T1000 (cell line): ENCODE measurements at regions not wholly inside any gene's neighbourhood (a gene's known extent, or its start where the extent isn't known, plus 50 kb on each side); places are given as distances from the start of the nearest gene placed in this dataset.
"Not testable (repeated sequence)": the region's sequence is repeated elsewhere in the genome, so short reads cannot be mapped to it uniquely, and the experiment has no call there.

Experiments
- DNase-seq: peaks from one replicate; lab custom pipeline; 2025; ENCODE audit warnings: mixed read lengths; lab: John Stamatoyannopoulos, UW

- DNase-seq: no peak
Measured at GRCh38 chr7:145105561-145105960, 269.7 kb upstream of the TPK1 start.

- no peak for DNase-seq
Measured at GRCh38 chr7:145104400-145104799, 268.5 kb upstream of the TPK1 start.

GRCh38 chr7:145102199-145102598 lies 266.3 kb upstream of the TPK1 start:
- not testable (repeated sequence) for DNase-seq

- no peak for DNase-seq
Measured at GRCh38 chr7:145092766-145093165, 256.9 kb upstream of the TPK1 start.

GRCh38 chr7:145088111-145088745 lies 252.4 kb upstream of the TPK1 start:
- no peak for DNase-seq

GRCh38 chr7:145082366-145083161 lies 246.7 kb upstream of the TPK1 start:
- DNase-seq: no peak

GRCh38 chr7:145065473-145065872 lies 229.6 kb upstream of the TPK1 start:
- no peak for DNase-seq

- no peak for DNase-seq
Measured at GRCh38 chr7:145064114-145064513, 228.3 kb upstream of the TPK1 start.

- no peak for DNase-seq
Measured at GRCh38 chr7:145053781-145054180, 217.9 kb upstream of the TPK1 start.

GRCh38 chr7:145050415-145050814 lies 214.6 kb upstream of the TPK1 start:
- no peak for DNase-seq

GRCh38 chr7:145036604-145037405 lies 201.0 kb upstream of the TPK1 start:
- no peak for DNase-seq

GRCh38 chr7:145031162-145031561 lies 195.3 kb upstream of the TPK1 start:
- DNase-seq: no peak

- no peak for DNase-seq
Measured at GRCh38 chr7:145030754-145031153, 194.9 kb upstream of the TPK1 start.

- no peak for DNase-seq
Measured at GRCh38 chr7:145020454-145020853, 184.6 kb upstream of the TPK1 start.

GRCh38 chr7:145016068-145016467 lies 180.2 kb upstream of the TPK1 start:
- no peak for DNase-seq

- DNase-seq: no peak
Measured at GRCh38 chr7:145009876-145010275, 174.0 kb upstream of the TPK1 start.

GRCh38 chr7:145005601-145006000 lies 169.7 kb upstream of the TPK1 start:
- no peak for DNase-seq

GRCh38 chr7:144997512-144997911 lies 161.7 kb upstream of the TPK1 start:
- DNase-seq: no peak

- no peak for DNase-seq
Measured at GRCh38 chr7:144995495-144995894, 159.6 kb upstream of the TPK1 start.

- DNase-seq: no peak
Measured at GRCh38 chr7:144991041-144991440, 155.2 kb upstream of the TPK1 start.

GRCh38 chr7:144987686-144988085 lies 151.8 kb upstream of the TPK1 start:
- no peak for DNase-seq

- no peak for DNase-seq
Measured at GRCh38 chr7:144982133-144982532, 146.3 kb upstream of the TPK1 start.

GRCh38 chr7:144975882-144976281 lies 140.0 kb upstream of the TPK1 start:
- no peak for DNase-seq
